GM12891 (cell line): ENCODE measurements at regions not wholly inside any gene's neighbourhood (a gene's known extent, or its start where the extent isn't known, plus 50 kb on each side); places are given as distances from the start of the nearest gene placed in this dataset.

ENCODE experiments used
- DNase-seq: peaks from one replicate; pipeline ENCODE4 v3.0.0; 2011; ENCODE audit warnings: low spot score; ENCODE audit not compliant: insufficient read length
- FAIRE-seq: peaks from 2 replicates; lab custom pipeline; 2011; peaks lifted over from hg19 to GRCh38; lab: Jason Lieb, UNC
- PAX5 ChIP-seq: IDR thresholded peaks from 2 replicates; pipeline ENCODE4 v1.6.1; 2011; ENCODE audit warnings: low read length, moderate library complexity, mild to moderate bottlenecking; ENCODE audit not compliant: insufficient read depth, severe bottlenecking
- POLR2A ChIP-seq: IDR thresholded peaks from 2 replicates; pipeline ENCODE4 v1.6.1; 2011; ENCODE audit warnings: low read depth, low read length, control low read depth
- POLR2AphosphoS5 ChIP-seq: IDR thresholded peaks from 2 replicates; pipeline ENCODE4 v1.6.1; 2011; ENCODE audit warnings: low read depth, low read length, control low read depth
- POU2F2 ChIP-seq: IDR thresholded peaks from 2 replicates; pipeline ENCODE4 v1.6.1; 2011; ENCODE audit warnings: low read depth, mild to moderate bottlenecking, control low read depth, low read length, moderate library complexity
- SPI1 ChIP-seq: IDR thresholded peaks from 2 replicates; pipeline ENCODE4 v1.6.1; 2011; ENCODE audit warnings: low read depth, low read length, control low read depth
- TAF1 ChIP-seq: IDR thresholded peaks from 2 replicates; pipeline ENCODE4 v1.6.1; 2011; ENCODE audit warnings: low read depth, low read length, control low read depth

- FAIRE-seq: no peak
- DNase-seq: no peak
- TF ChIP-seq POLR2AphosphoS5: no peak
- no peak for TF ChIP-seq SPI1
- no peak for TF ChIP-seq TAF1
- no peak for TF ChIP-seq POU2F2
- no peak for TF ChIP-seq POLR2A
- TF ChIP-seq PAX5: no peak
These were observed 488.0 kb upstream of the SUCLG2 start for GRCh38 chr3:68142441-68142840.

DNA sequence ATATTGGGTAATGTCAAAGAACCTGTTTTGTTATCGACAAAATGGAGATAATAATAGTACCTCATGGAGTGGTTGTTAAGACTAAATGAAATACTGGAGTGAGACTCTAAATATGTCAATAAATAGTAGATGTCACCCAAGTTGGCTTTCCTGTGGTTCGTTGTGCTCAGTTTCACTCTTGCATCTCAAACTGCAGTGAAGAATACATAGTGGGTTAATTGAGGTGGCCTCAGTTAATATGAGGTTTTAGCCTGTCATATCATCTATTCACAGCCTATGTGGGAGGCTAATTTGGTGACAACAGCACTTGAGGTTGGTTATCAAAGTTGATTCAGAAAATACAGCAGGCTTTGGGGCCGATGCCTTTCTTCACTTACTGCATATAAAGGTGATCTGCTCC is 485.5 kb upstream of the SUCLG2 start:
- TF ChIP-seq PAX5 (no peak), POU2F2 (no peak), POLR2A (no peak), TAF1 (no peak), SPI1 (no peak), POLR2AphosphoS5 (no peak)
- no peak for FAIRE-seq
- DNase-seq: no peak

- no peak for DNase-seq
- TF ChIP-seq TAF1 (no peak), POLR2A (no peak), PAX5 (no peak), SPI1 (no peak)
- no peak for FAIRE-seq
These were observed 482.0 kb upstream of the SUCLG2 start for GRCh38 chr3:68136411-68136810.

- no peak for FAIRE-seq
- TF ChIP-seq POU2F2: no peak
- TF ChIP-seq POLR2AphosphoS5: no peak
- no peak for TF ChIP-seq POLR2A
- TF ChIP-seq SPI1: no peak
- DNase-seq: no peak
These were observed 480.7 kb upstream of the SUCLG2 start for GRCh38 chr3:68135067-68135466.

DNA sequence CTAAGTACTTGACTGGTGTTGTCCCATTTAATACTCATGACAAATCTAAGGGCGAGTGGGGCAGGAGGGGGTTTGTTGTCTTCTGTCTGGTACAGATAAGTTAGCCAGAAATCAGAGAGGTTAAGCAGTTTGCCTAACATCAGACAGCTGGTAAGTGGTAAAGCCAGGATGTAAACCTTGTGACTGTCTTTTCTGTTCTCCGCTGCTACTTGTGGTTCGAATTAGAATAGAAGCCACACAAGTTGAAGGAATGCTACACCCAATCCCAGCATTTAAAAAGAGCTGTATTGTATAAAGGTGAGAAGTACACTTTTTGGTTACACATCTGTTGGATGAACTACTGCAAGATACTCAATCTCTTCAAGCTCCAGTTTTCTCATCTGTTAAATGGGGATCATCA is 474.7 kb upstream of the SUCLG2 start:
- DNase-seq (no peak), FAIRE-seq (no peak)
- TF ChIP-seq POU2F2: no peak
- no peak for TF ChIP-seq TAF1
- TF ChIP-seq PAX5: no peak
- no peak for TF ChIP-seq SPI1
- TF ChIP-seq POLR2AphosphoS5: no peak
- no peak for TF ChIP-seq POLR2A

DNA sequence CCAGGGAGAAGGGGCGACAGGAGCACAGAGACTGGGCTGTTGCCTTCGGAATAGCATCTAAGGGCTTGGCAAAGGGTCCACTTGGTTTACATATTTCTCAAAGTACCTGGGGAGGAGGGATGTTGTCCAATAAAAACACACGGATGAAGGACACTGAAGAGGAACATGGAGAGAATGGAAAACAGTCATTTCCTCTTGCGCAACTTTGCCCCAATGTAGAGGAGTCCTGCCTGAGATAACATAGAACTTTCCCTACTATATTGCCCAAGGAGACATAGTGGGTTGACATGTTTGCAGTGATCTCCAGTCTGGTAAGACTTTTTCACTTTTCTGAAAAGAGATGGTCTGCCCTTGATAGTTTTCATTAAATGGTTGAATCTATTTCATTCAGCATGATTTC is 468.8 kb upstream of the SUCLG2 start:
- no peak for TF ChIP-seq POU2F2
- TF ChIP-seq POLR2A: no peak
- no peak for TF ChIP-seq TAF1
- no peak for TF ChIP-seq SPI1
- TF ChIP-seq PAX5: no peak
- no peak for TF ChIP-seq POLR2AphosphoS5
- FAIRE-seq (no peak), DNase-seq (no peak)

DNA sequence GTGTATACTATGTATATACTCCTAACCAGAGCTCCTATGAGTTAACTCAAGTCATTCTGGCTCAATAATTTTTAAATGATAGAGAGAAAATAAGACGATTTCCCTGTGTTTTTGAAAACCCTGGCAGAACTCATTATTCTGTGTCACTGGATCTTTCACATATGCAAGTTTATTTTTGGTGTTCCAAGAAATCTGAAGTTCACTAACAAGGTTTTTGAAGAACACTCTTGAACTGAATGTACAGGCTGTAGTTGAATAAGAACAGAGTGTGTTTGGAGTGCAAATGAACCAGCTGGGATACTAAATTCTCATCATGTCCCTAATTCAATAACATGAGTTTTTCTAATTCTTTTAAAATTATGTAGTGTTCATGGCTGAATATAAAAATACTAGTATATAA is 466.9 kb upstream of the SUCLG2 start:
- DNase-seq (no peak), FAIRE-seq (no peak)
- no peak for TF ChIP-seq POLR2AphosphoS5

DNA sequence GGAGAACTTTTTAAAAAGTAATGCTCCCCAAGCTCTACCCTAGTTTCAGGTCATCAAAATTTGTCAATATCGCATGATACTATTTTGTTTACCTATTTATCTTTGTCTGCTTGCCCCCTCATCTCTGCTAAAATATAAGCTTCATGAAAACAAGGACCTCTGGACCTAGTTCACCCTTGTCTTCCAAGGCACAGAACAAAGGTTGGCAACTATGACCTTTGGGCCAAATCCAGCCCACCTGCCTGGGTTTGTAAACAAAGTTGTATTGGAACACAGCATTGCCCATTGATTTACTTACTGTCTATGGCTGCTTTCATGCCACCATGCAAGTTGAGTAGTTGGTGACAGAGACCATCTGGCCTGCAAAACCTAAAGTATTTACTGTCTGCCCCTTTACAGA is 462.2 kb upstream of the SUCLG2 start:
- FAIRE-seq: no peak

DNA sequence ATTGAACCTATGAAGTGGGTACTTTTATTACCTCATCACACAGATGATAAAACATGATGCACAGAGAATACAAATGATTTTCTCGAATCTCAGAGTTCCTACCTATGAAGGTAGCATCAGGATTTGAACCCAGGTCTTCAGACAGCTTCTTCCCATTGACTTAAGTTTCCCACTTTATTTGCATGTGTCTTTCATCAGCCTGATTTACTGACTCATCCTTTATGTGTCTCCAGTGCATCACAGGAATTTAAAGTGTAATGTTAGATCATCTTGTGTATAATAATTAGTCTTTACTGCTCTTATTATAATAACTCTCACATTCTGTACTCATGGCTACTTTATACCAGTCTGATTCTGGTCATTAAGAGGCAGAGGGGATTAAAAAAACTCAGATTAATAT is 449.4 kb upstream of the SUCLG2 start:
- FAIRE-seq: no peak
- TF ChIP-seq POLR2A: no peak
- no peak for TF ChIP-seq PAX5
- TF ChIP-seq TAF1: no peak
- TF ChIP-seq SPI1: no peak
- no peak for TF ChIP-seq POLR2AphosphoS5
- no peak for TF ChIP-seq POU2F2
- DNase-seq: no peak

More for the DNA sequence above, 462.2 kb upstream of the SUCLG2 start:
- TF ChIP-seq SPI1 (no peak), POLR2A (no peak), TAF1 (no peak), POLR2AphosphoS5 (no peak), PAX5 (no peak), POU2F2 (no peak)
- DNase-seq: no peak

GRCh38 chr3:68090571-68090970 is 436.2 kb upstream of the SUCLG2 start:
- FAIRE-seq (no peak), DNase-seq (no peak)
- no peak for TF ChIP-seq PAX5
- TF ChIP-seq POLR2AphosphoS5: no peak
- no peak for TF ChIP-seq SPI1
- no peak for TF ChIP-seq POU2F2
- TF ChIP-seq POLR2A: no peak
- TF ChIP-seq TAF1: no peak
